GM12878 (cell line): ENCODE measurements at regions not wholly inside any gene's neighbourhood (a gene's known extent, or its start where the extent isn't known, plus 50 kb on each side); places are given as distances from the start of the nearest gene placed in this dataset.

Experiments used
- ATAC-seq: fragments of 200-7000 bp; cut with Tn5 transposase; 3 replicates; pipeline ENCODE4 v1.9.1; 2020; ENCODE audit warnings: mild to moderate bottlenecking, moderate library complexity
- BruUV-seq: library from RNA; stranded (reverse); fragments of 400-500 nt; replicated peaks from 2 replicates; lab custom pipeline; 2021; lab: Mats Ljungman, UMichigan
- CTCF ChIA-PET: fragments of 300-600 bp; sonication (Branson Sonifier 250); formaldehyde crosslinking; extraction: SDS; loops from one replicate; lab custom pipeline; 2021; ENCODE audit warnings: inconsistent platforms; lab: Yijun Ruan, JAX
- POLR2A ChIA-PET: fragments of 350-600 bp; formaldehyde crosslinking; extraction: SDS; loops from one replicate; lab custom pipeline; 2021; ENCODE audit warnings: inconsistent platforms; lab: Charles Lee
- RAD21 ChIA-PET: fragments of 300-600 bp; sonication (Branson Sonifier 250); formaldehyde crosslinking; loops from one replicate; lab custom pipeline; 2023; ENCODE audit warnings: antibody characterized with exemption; ENCODE audit not compliant: unreplicated experiment; lab: Charles Lee
- SMC1A ChIA-PET: fragments of 300-600 bp; sonication (Branson Sonifier 250); formaldehyde crosslinking; loops from one replicate; lab custom pipeline; 2023; ENCODE audit not compliant: unreplicated experiment, uncharacterized antibody; lab: Charles Lee
- DNase-seq: peaks from one replicate; pipeline ENCODE4 v3.0.0-alpha.2; 2011; ENCODE audit warnings: low read depth, low spot score
- FAIRE-seq: peaks from 3 replicates; lab custom pipeline; 2011; peaks lifted over from hg19 to GRCh38; lab: Jason Lieb, UNC
- H2AFZ ChIP-seq: 2 replicates; pipeline ENCODE4 v1.6.0; 2011; ENCODE audit warnings: low read depth, low read length, control low read depth; ENCODE audit not compliant: control insufficient read depth
- H3K27ac ChIP-seq: 2 replicates; pipeline ENCODE4 v1.5.1; 2011; ENCODE audit warnings: control low read depth; ENCODE audit not compliant: control insufficient read depth, insufficient read depth
- H3K27me3 ChIP-seq, 2 experiments: replicated peaks in 1 of 2; 2 replicates each; pipeline versions ENCODE4 v1.6.0 to v1.6.1; 2011; ENCODE audit warnings: low read length in 1 of 2; ENCODE audit not compliant: control insufficient read depth in 2 of 2, insufficient read depth in 2 of 2
- H3K36me3 ChIP-seq, 2 experiments: 2 replicates each; pipeline ENCODE4 v1.5.1; 2011; ENCODE audit warnings: low read length in 1 of 2; ENCODE audit not compliant: control insufficient read depth in 2 of 2, insufficient read depth in 2 of 2
- H3K4me1 ChIP-seq: 2 replicates; pipeline ENCODE4 v1.6.1; 2011; ENCODE audit warnings: mild to moderate bottlenecking, low read length, moderate library complexity, mixed read lengths; ENCODE audit not compliant: control insufficient read depth, insufficient read depth
- H3K4me2 ChIP-seq: 2 replicates; pipeline ENCODE4 v1.6.0; 2011; ENCODE audit warnings: control low read depth; ENCODE audit not compliant: control insufficient read depth, insufficient read depth
- H3K4me3 ChIP-seq: fragments of 200-600 bp; sonication (generic); 2 replicates; pipeline ENCODE4 v1.5.1; 2016
- H3K79me2 ChIP-seq: 2 replicates; pipeline ENCODE4 v1.6.0; 2011; ENCODE audit warnings: low read length; ENCODE audit not compliant: control insufficient read depth, insufficient read depth
- H3K9ac ChIP-seq: 2 replicates; pipeline ENCODE4 v1.8.0; 2011; ENCODE audit warnings: low read length, control low read depth, mixed read lengths; ENCODE audit not compliant: control insufficient read depth, insufficient read depth
- H3K9me3 ChIP-seq: replicated peaks from 3 replicates; pipeline ENCODE4 v1.5.1; 2011; ENCODE audit warnings: mild to moderate bottlenecking, low read length; ENCODE audit not compliant: control insufficient read depth, insufficient read depth
- H4K20me1 ChIP-seq: 2 replicates; pipeline ENCODE4 v1.6.0; 2011; ENCODE audit not compliant: control insufficient read depth, insufficient read depth
- ASH2L ChIP-seq: fragments of 300-600, 200-600 bp; sonication (generic); IDR thresholded peaks from 2 replicates; pipeline ENCODE4 v1.6.1; 2017; ENCODE audit warnings: low read depth, mild to moderate bottlenecking, borderline replicate concordance
- CBX3 ChIP-seq: fragments of 200-600 bp; sonication (generic); IDR thresholded peaks from 2 replicates; pipeline ENCODE4 v1.6.1; 2016; ENCODE audit warnings: low read depth, borderline replicate concordance
- EGR1 ChIP-seq, 2 experiments: IDR thresholded peaks; 1 replicate in 1 of 2; 2 replicates in 1 of 2; pipeline ENCODE4 v1.6.1; 2011 to 2012; ENCODE audit warnings: low read depth in 2 of 2, low read length in 2 of 2, borderline replicate concordance in 1 of 2, mild to moderate bottlenecking in 1 of 2, moderate library complexity in 1 of 2
- ESRRA ChIP-seq: IDR thresholded peaks from 2 replicates; pipeline ENCODE4 v1.6.1; 2012; ENCODE audit warnings: mild to moderate bottlenecking, low read length, improper control_type of control experiment
- EZH2 ChIP-seq: IDR thresholded peaks from 2 replicates; pipeline ENCODE4 v1.6.1; 2012; ENCODE audit warnings: low read depth, mild to moderate bottlenecking, control low read depth, inconsistent platforms, low read length, borderline replicate concordance; ENCODE audit not compliant: control insufficient read depth
- FOS ChIP-seq: IDR thresholded peaks from 3 replicates; pipeline ENCODE4 v1.6.1; 2011; ENCODE audit warnings: borderline replicate concordance; ENCODE audit not compliant: insufficient read length; ENCODE audit errors: extremely low read depth
- MEF2A ChIP-seq: IDR thresholded peaks from 2 replicates; pipeline ENCODE4 v1.6.1; 2011; ENCODE audit warnings: low read depth, mild to moderate bottlenecking, low read length, moderate library complexity; ENCODE audit not compliant: insufficient read depth
- NFXL1 ChIP-seq: fragments of 450-650 bp; IDR thresholded peaks from 2 replicates; pipeline ENCODE4 v1.6.1; 2017; ENCODE audit warnings: antibody characterized with exemption, mild to moderate bottlenecking, borderline replicate concordance
- POLR2A ChIP-seq: IDR thresholded peaks from 2 replicates; pipeline ENCODE4 v1.6.1; 2011; ENCODE audit warnings: low read depth, mild to moderate bottlenecking, low read length
- RELA ChIP-seq: fragments of 450-650 bp; IDR thresholded peaks from 2 replicates; pipeline ENCODE4 v1.8.0; 2014; ENCODE audit warnings: borderline replicate concordance; ENCODE audit not compliant: partially characterized antibody
- SREBF2 ChIP-seq: IDR thresholded peaks from 2 replicates; pipeline ENCODE4 v1.6.1; 2012; ENCODE audit warnings: mild to moderate bottlenecking, low read length
- TAF1 ChIP-seq: IDR thresholded peaks from 2 replicates; pipeline ENCODE4 v1.6.1; 2011; ENCODE audit warnings: mild to moderate bottlenecking, low read depth, low read length, borderline replicate concordance
- TARDBP ChIP-seq: IDR thresholded peaks from 2 replicates; pipeline ENCODE4 v1.6.1; 2016; ENCODE audit warnings: borderline replicate concordance
- TBL1XR1 ChIP-seq: IDR thresholded peaks from 2 replicates; pipeline ENCODE4 v1.6.1; 2012; ENCODE audit warnings: low read depth, low read length, improper control_type of control experiment
- ZBED1 ChIP-seq: IDR thresholded peaks from 2 replicates; pipeline ENCODE4 v1.6.1; 2016; ENCODE audit warnings: borderline replicate concordance
- ZNF217 ChIP-seq: fragments of 450-650 bp; IDR thresholded peaks from 2 replicates; pipeline ENCODE4 v1.6.1; 2017; ENCODE audit warnings: antibody characterized with exemption, mild to moderate bottlenecking
- ZNF274 ChIP-seq: IDR thresholded peaks from one replicate; pipeline ENCODE4 v1.8.0; 2011; ENCODE audit not compliant: insufficient read length, insufficient read depth
- ZNF622 ChIP-seq: fragments of 450-650 bp; IDR thresholded peaks from 2 replicates; pipeline ENCODE4 v1.6.1; 2017; ENCODE audit warnings: mild to moderate bottlenecking, inconsistent platforms
- WGBS: methylation state at CpG from one replicate; pipeline ENCODE4 v1.1.6; 2016; ENCODE audit warnings: low lambda C conversion rate; ENCODE audit not compliant: insufficient replicate concordance, insufficient coverage; ENCODE audit errors: missing lambda C conversion rate; 5-methylcytosine and 5-hydroxymethylcytosine counted together
- in situ Hi-C: fragments of 300-500 bp; cut with MboI; formaldehyde crosslinking; loops from 9 replicates; pipeline ENCODE4 v1.14.3; 2018; ENCODE audit warnings: mixed read lengths
- intact Hi-C: fragments of 100-400 bp; cut with micrococcal nuclease; formaldehyde crosslinking; loops from one replicate; pipeline ENCODE4 v1.14.2; 2022; ENCODE audit not compliant: unreplicated experiment
- TF ChIP-seq, protein P1 (sequence below): IDR thresholded peaks from 2 replicates; pipeline ENCODE4 v1.6.1; 2011; ENCODE audit warnings: borderline replicate concordance, low read depth, mild to moderate bottlenecking, moderate library complexity, mixed read lengths, low read length; ENCODE audit not compliant: insufficient read depth; ENCODE audit errors: extremely low read length

DNA sequence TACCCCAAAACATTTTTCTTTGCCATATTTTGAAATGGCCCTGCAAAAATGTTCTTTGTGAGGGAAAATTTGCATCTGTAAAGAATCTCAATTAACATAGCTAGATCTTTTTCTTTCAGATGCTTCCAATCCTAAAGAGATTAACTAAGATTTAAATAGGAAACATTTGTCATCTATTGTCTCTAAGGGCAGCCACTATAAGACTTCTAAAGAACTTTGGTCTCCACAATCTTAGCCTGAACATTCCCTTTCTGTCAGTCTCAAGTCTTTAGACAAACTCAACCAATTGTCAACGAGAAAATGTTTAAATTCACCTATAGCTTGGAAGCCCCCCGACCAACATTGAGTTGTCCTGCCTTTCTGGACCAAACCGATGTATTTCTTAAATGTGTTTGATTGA lies 71.1 kb upstream of the RASSF8 start:
- CTCF ChIA-PET, result no interaction called here
- BruUV-seq, result no TSS peak
- Histone ChIP-seq H3K4me2 (no peak overlapping the region), H3K4me1 (no peaks in the 10 kb centered on the region), H2AFZ (no peak overlapping the region), H4K20me1 (no peaks in the 10 kb centered on the region), H3K9me3 (no peaks in the 10 kb centered on the region), H3K9ac (no peak overlapping the region), H3K27ac (no peak overlapping the region), H3K4me3 (no peak overlapping the region), H3K79me2 (no peaks in the 10 kb centered on the region), H3K36me3 (no peaks in the 10 kb centered on the region), H3K27me3 (peaks cover 0 to 3% of the 10 kb centered on the region in 2 experiments; a peak in 1 of 4 replicates)
- TF ChIP-seq ZNF274 (no peak), TBL1XR1 (no peak), ZBED1 (no peak), EGR1 (IDR thresholded peaks at IDR 0.05; ENCODE audit: borderline replicate concordance in 1 of 2, low read depth in 2 of 2, low read length in 2 of 2) (no peak), TAF1 (no peak), ZNF217 (no peak), SREBF2 (no peak), ASH2L (no peak), FOS (no peak), NFXL1 (no peak), POLR2A (no peak), EZH2 (no peak), ESRRA (no peak), TARDBP (no peak), ZNF622 (no peak), RELA (no peak), MEF2A (no peak), CBX3 (no peak)
- TF ChIP-seq, protein P1, sequence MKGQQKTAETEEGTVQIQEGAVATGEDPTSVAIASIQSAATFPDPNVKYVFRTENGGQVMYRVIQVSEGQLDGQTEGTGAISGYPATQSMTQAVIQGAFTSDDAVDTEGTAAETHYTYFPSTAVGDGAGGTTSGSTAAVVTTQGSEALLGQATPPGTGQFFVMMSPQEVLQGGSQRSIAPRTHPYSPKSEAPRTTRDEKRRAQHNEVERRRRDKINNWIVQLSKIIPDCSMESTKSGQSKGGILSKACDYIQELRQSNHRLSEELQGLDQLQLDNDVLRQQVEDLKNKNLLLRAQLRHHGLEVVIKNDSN, result no peak
- in situ Hi-C loops (no loop called here), intact Hi-C loops (no loop called here)
- ATAC-seq (no peak), DNase-seq (no peak), FAIRE-seq (no peak)
- RAD21 ChIA-PET, result no interaction called here
- 0% methylated on average over 3 of the region's 3 CpGs for WGBS
- POLR2A ChIA-PET, result interaction anchor here (0.6 kb wide), 1 partner anchor 251 kb away, joined by 3 read pairs; no protein-coding TSS in a partner anchor
- SMC1A ChIA-PET, result interaction anchor here (1.4 kb wide), 1 partner anchor 44 kb away, joined by 5 read pairs; no protein-coding TSS in a partner anchor
